GM18511 (cell line): ENCODE measurements at regions not wholly inside any gene's neighbourhood (a gene's known extent, or its start where the extent isn't known, plus 50 kb on each side); places are given as distances from the start of the nearest gene placed in this dataset.

Source experiments
- ATAC-seq: cut with Tn5 transposase; IDR thresholded peaks from one replicate; pipeline ENCODE4 v1.9.1; 2021; ENCODE audit warnings: mild to moderate bottlenecking, moderate library complexity; ENCODE audit not compliant: unreplicated experiment

DNA sequence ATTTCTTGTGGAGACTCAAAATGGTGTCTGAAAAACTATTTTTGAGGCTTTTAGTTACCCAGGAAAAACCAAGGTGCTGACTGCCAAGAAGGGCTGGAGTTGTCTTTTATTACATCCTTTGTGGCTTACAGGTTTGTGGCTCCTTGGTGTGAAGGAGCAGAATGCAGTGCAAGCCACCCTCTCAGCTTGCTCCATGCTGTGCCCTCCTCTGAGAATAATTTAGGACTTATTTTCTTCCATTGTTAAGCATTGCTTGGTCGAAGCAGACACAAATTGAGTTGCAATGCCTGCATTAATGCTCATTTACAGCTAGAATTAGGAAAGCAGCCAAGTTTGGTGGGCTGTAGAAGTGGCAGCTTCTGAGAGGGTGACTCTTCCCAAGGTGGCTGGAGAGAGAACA is 272.2 kb downstream of the KIF4B start:
- no peak for ATAC-seq

DNA sequence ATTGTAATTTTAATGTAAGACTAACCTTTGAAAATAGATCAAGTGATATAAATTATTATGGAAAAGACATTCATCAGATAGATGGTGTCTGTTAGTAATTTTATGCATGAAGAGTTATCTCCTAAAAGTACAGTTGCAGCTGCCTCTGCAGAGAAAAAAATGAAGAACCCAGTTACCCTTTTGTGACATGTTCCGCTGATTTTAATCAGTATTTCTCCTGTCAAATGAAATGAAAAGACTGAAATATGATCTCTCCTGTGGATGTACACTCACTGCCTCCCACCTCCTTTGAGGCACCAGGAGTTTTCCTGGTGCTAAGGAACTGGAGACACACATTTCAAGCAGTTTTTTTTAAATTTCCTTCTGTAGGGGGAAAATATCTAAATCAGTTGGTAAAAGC is 277.4 kb downstream of the KIF4B start:
- no peak for ATAC-seq

DNA sequence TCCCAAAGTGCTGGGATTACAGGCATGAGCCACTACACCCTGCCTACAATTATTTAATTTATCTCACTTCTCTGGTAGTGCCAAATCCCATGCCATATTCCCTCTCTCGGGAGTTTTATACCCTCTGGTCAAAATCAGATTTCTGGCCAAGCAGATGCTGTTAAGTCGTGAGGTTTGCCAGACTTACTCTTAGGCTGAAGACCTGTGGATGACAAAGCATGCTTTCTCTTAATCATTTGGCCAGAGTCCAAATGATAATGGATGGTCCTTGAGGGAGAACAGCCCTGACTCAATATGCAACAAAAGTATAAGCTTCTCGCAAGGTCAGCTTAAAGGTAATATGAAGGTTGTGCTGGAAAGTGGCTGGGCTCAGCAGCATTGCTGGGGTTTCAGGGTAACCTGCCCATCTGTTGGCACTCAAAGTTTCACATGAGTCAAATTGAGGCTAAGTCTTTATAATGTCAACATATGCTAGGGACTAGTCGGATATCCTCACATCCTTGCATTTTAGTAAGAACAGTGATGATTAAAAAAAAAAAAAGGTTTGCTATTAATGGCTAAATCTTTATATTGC is 280.1 kb downstream of the KIF4B start:
- no peak for ATAC-seq

DNA sequence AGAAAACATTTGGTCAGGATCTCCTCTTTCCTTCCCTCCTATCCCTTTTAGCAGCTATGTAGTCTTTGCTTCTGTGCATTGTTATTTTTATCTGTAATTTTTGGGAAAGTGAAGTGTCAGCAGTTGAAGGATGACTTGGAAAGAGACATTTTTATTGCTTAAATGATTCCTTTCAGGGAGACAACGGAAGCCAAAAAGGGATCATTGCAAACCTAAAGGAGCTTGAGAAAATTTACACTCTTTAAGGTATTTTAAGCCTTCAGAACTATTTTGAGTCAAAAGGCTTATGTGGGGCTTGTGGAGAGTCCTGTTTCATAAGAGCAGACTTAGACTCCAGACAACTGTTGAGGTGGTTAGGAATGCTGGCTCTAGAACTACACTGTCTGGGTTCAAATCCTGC is 281.6 kb downstream of the KIF4B start:
- no peak for ATAC-seq

DNA sequence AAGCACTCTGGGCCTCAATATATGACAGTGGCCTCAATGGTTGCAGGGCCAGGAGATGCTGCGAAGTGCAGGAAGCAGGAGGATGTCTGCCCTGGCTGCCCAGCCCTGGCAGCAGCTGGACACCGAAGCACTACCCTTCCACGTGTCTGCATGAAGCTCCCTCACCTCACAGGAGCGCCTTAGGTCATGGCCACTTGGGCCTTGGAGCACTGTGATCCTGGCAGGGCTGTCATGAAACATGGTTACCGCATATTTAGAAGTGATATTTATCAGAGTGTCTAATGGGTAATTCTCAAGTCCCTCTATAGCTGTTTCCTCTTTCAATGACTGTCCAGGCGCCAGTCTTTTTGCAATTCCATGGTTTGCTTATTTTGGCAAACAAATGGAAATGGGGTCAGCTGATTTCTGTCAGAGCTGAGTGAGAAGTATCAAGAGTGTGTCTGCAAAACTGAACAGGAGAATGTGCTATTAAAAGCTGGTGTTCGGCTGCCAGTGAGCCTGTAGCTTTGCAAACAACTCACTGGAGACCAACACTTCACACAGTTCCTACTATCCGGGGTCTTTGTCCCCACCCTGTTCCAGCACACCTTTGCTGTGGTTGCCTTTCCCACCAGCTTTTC is 285.9 kb downstream of the KIF4B start:
- ATAC-seq: no peak

DNA sequence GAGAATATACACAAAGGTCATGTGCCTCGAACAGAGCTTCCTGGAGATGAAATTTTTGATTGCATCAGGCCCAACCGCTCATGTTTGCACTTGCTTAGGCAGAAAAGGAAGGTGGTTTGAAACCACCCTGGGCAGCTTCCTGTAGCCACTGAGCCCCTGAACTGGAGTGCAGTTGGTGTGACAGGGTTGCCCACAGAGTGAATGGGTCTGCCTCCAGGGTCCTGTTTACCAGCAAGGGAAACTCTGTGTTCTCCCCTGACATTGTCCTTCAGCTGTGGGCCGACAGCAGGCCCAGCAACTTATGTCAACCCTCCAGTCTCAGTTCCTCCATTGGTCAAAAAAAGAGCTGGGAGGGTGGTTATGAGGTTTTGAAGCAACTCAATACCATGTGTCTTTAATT is 289.6 kb downstream of the KIF4B start:
- no peak for ATAC-seq

DNA sequence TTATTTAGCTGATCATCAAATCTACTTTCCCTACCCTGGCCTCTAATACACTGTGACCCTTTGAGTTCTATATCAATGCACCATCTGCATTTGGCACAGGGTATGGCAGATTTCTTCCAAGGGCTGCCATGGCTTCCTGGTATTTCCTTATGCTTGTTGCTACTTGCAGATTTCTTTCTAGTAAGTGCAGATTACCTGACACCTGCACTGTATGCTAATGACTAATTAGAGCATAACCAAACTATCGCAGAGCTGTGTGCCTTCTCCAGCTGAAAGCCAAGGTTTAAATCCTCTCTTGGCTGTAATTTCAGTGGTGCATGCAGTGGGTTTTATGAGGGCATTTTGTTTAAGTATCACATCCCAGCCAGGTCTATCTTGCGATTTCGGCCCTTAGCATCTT is 293.7 kb downstream of the KIF4B start:
- no peak for ATAC-seq

DNA sequence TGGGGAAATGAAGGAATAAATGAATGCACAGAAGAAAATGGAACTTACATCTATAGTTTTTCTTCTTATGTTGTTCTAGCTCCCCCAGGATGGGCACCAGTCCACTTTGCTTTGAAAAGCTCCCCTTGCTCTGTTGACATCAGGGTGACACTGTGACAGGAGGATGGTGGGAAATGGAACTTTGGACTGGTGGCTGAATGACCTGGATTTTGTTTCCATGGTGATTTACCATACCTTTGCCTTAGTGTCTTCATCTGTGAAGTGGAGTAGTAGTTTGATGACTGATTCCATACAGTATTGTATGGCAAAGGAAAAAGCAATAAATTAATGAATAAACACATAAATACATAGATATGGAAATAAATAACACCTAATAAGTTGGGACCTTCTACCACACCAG is 294.7 kb downstream of the KIF4B start:
- ATAC-seq: no peak

DNA sequence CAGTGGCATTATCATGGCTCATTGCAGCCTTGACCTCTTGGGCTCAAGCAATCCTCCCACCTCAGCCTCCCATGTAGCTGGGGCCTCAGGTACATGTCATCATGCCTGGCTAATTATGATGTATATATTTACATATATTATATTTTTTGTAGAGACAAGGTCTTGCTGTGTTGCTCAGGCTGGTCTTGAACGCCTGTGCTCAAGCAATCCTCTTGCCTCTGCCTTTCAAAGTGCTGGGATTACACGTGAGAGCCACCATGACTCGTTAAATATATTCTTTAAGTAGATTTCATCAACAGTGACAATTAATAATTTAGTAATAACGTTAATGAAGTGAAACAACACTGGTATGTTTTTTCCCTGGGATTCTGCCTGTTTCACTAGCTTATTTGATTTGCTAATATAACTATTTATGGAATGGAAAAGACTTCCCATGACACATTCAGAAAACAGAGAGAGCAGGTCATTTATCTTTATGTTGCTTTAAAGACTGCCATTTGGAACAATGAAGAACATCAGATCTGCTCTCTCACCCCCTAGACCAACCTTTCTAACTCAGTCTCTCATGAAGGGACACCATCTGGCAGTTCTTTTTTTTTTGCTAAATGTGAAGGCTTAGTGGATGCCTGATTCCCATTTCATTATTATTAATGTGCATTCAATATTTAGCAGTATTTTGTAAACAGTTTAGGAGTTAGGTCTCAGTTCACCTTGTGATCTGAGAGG is 295.6 kb downstream of the KIF4B start:
- ATAC-seq: no peak

DNA sequence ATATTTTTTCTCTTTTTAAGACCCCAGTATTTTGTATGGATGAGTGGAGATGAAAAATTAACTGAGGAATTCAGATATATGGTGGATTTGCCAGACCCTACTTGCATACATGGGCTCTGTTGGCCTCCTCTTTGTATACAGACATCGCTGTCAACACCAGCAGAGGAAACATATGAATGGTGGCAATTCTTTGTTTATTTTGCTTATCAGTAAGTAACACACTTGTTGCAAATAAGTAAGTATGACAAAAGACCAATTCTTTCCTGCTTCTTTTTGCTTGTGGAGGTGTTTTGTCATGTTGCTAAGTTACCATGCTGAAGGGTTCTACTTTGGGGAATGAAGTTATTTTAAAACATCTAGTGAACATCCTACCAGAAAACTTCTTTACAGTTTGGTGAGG is 298.2 kb downstream of the KIF4B start:
- ATAC-seq: no peak

DNA sequence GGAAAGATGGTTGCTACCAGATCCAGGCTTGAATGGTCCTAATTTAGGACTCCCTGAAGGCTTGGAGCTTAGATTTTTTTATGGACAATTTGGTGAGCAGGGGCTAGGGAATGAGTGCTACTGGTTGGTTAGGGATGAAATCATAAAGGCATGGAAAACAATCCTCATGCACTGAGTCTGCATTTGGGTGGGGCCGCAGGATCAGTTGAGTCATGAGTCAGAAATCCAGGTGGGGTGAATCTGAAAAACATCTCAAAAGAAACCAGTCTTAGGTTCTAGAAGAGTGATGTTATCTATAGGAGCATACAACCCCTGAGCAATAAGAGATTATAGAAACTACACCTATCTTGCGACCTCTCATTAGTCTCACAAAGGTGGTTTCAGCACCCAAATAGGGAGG is 300.0 kb downstream of the KIF4B start:
- no peak for ATAC-seq

DNA sequence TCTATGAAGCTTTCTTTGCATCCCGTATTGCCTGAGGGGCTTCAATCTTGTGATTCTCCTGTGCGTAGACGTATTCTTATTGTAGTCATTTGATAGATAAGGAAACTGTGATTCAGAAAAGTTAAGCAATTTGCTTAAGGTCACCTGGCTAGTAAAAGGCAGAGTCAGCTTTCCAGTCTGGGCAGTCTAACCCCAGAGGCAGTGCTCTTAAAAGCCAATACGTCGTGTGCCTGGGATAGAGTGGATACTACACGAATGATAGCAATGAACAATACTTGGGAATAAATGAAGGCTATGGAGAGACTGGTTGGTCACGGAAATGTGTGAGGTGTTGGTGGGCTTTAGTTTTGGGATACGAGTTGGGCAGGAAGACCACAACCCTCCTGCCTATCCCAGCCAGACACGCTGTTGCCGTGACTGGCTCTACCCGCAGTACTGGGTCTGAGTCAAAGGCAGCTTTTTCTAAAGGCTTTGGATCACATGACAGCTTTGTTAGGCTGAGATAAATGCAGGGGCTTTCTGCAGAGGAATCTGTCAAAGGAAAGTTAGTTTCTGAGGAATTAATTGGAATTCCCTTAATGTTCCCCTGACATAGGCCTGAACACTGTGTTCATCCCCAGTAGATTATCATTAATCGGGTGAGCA is 302.6 kb downstream of the KIF4B start:
- ATAC-seq: no peak

DNA sequence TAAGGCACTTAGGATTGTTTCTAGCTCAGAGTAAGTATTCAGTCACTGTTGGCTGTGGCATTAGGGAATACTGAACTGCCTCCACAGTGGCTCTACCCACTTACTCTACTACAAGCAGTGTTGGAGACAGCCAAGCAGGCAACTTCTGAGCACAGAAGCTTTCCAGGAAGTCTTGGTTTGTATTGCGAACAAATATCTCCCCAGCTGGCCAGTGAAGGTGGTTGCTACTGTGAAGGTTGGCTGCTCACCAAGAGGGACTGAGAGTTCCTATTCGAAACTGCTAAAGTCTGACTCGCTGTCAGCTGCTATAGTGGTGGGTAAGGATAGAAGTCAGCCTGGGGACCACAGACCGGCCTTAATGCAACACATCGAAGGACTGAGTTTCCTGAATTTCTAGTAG is 319.1 kb downstream of the KIF4B start:
- ATAC-seq: peak; percentile 79

DNA sequence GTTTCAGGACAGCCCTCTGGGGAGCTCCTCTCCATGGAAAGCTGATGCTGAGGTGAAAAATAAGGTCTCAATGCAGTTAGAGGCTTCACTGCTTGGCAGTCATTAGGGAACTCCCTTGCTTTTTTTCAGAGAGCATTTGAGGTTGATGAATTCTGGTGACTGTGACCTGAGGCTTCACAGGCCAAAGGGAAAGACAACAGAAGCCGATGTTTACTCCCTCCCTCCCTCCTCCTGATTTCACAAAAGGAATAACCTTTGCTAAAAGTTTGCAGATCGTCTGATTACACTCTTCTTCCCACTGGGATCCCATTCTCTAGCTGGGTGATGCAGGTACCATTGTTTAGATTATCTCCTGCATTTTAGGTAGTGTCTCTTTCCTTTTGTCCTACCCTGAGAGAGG is 329.4 kb downstream of the KIF4B start:
- ATAC-seq: no peak

DNA sequence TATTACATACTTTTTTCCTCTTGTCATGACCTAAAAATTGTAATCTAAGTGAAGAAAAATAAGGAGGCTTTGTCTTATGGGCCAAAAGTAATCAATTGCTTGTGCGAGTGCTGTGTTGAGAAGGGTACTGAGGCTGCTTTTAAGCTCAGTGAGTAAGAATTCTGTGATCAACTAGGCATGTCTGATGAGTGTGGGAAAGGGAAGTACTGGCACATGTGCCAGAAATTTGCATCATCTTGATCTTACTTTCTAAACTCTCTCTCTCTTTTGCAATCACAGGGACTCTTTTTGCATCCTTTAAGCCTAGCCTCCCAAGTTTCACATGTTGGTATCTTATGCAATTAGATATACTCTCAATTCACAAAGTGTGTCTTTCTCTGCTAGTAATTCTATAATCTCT is 329.9 kb downstream of the KIF4B start:
- ATAC-seq: no peak

DNA sequence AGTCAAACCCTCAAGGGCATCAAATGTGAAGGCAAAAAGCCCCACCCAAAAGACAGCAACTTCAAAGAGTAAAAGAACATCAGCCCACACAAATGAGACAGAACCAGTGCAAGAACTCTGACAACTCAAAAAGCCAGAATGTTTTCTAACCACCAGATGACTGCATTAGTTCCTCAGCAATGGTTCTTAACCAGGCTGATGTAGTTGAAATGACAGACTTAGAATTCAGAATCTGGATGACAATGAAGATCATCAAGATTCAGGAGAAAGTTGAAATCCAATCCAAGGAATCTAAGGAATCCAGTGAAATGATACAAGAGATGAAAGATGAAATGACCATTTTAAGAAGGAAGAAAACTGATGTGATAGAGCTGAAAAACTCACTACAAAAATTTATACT is 339.7 kb downstream of the KIF4B start:
- no peak for ATAC-seq

DNA sequence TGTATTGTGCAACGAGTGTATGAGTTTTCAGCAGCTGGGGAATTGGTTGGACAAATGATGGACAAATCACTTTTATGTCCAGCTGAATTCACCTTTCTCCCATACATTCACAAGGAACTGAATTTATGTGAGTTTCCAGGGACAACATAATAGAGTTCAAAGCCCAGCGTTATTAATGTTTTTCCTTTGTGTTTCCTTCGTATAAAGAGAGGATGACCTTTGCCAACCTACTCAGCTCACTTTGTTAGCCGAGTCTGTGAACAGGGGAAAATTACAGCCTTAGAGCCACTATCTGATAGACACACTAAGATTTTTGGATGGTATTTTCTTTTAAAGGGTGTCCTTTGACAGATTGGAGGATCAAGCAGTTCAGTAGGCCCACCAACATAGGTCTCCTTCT is 352.5 kb downstream of the KIF4B start:
- no peak for ATAC-seq

DNA sequence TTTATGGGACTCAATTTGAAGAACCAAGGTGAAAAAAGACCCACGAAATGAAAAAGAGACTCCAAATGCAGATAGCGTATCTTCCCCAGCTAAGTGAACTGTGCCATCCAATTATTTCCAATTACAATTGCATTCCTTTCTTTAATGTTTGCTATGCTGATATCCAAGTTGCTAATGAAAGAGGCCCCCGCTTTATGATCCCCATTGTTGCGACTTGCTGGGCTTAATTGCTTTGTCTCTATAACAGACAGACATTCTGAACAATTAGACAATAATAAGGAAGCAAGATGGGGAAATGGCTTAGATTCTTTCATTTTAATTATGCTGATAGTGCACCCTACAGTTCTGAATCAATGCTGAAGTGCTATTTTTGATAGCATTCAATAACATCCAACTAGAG is 354.3 kb downstream of the KIF4B start:
- ATAC-seq: no peak

DNA sequence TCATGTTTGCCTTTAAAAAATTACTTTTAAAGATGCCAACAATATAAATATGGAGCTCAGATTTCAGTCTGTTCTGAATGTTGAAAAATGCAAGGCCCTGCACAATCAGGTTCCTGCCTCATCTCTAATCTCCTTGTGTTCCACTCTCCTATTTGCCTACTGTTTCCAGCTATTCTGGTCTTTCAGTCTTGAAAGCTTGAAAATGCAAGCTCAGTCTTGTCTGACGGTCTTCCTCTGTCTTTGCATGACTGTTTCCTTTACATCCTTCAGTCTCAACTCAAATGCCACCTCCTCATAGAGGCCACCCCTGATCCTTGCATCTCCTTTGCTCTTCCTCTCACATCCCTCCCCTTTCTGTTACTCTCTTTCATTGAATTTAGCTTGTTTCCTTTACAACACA is 354.9 kb downstream of the KIF4B start:
- no peak for ATAC-seq

DNA sequence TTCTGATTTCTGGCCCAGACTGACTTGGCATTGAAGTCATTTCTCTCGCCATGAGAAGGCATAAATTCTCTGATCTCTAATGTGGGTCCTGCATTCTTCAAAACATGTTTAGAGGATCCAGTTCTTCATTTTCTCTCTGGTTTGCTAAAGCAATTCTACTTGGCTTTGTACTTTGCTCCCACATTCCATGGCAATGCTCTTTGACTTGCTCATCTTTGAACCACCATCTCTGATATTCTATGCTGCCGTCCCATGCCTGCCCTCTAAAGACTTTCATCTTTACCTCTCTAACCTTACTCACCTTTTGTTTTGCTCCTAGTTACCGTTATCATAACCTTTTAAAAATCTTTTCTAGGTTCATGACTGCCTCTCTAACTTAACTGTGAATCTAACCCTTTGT is 366.9 kb downstream of the KIF4B start:
- ATAC-seq: no peak

DNA sequence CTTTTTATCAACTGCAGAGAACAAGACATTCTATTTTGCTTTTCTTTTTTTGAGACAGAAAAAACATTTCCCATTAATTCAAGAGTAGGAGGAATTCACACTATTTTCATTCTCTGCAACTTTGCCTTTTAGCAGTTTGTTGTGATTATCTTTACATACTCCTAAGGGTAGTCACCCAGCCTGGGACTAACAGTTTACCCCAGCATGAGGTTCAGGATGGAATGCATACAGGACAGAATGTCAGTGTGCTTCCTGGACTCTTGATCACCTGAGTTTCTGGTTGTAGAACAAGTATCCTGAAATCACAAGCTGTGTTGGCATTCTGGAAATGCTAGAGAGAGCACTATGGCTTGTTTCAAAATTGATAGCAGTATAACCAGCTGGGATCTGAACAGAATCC is 368.1 kb downstream of the KIF4B start:
- no peak for ATAC-seq

DNA sequence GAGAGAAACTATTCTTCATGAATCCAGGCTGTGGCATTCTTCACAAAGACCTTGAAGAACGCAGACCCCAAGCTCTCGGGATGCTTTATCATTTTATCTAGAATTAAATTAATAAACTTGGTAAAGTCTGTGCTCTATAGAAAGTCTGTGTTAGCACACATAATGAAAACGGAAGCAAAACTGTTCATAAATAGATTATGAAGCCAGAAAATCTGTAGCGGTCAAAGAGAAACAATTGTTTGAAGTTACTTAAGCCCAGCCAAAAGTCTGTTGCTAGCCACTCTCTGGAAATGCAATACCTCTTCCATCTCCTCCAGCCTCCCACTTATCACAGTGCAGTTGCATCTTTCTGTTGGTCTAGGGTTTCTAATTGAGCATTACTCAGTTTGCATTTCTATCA is 375.9 kb downstream of the KIF4B start:
- ATAC-seq: no peak
